Loucy (cell line): ENCODE measurements at regions not wholly inside any gene's neighbourhood (a gene's known extent, or its start where the extent isn't known, plus 50 kb on each side); places are given as distances from the start of the nearest gene placed in this dataset.

Experiments used
- H2AFZ ChIP-seq: fragments of 200-600 bp; sonication (generic); 2 replicates; pipeline ENCODE4 v1.6.0; 2016; ENCODE audit warnings: antibody characterized with exemption, mild to moderate bottlenecking, low read length, moderate library complexity
- H3F3A ChIP-seq: fragments of 200-600 bp; 2 replicates; pipeline ENCODE4 v1.6.0; 2016; ENCODE audit warnings: antibody characterized with exemption, low read depth, mild to moderate bottlenecking
- H3K27me3 ChIP-seq: fragments of 200-600 bp; sonication (generic); 2 replicates; pipeline ENCODE4 v1.6.1; 2014; ENCODE audit warnings: low read length, mild to moderate bottlenecking; ENCODE audit not compliant: insufficient read depth, poor library complexity, severe bottlenecking
- H3K36me3 ChIP-seq: fragments of 200-600 bp; sonication (generic); 2 replicates; pipeline ENCODE4 v1.6.1; 2016; ENCODE audit warnings: low read length; ENCODE audit not compliant: insufficient read depth
- H3K4me1 ChIP-seq: fragments of 200-600 bp; sonication (generic); 2 replicates; pipeline ENCODE4 v1.5.1; 2014; ENCODE audit warnings: low read length, mild to moderate bottlenecking; ENCODE audit not compliant: insufficient read depth, poor library complexity, severe bottlenecking
- H3K4me2 ChIP-seq: fragments of 200-600 bp; sonication (generic); 2 replicates; pipeline ENCODE4 v1.6.0; 2014; ENCODE audit warnings: antibody characterized with exemption, low read length, low read depth, mild to moderate bottlenecking; ENCODE audit not compliant: poor library complexity, severe bottlenecking
- H3K4me3 ChIP-seq: fragments of 200-600 bp; sonication (generic); 2 replicates; pipeline ENCODE4 v1.5.1; 2014; ENCODE audit warnings: low read length, mild to moderate bottlenecking, mixed read lengths; ENCODE audit not compliant: poor library complexity, severe bottlenecking
- H3K79me2 ChIP-seq: fragments of 200-600 bp; sonication (generic); 2 replicates; pipeline ENCODE4 v1.6.1; 2014; ENCODE audit warnings: low read length; ENCODE audit not compliant: insufficient read depth
- H3K9ac ChIP-seq: fragments of 200-600 bp; sonication (generic); 2 replicates; pipeline ENCODE4 v1.6.0; 2014; ENCODE audit warnings: mild to moderate bottlenecking, low read depth, low read length, moderate library complexity; ENCODE audit not compliant: poor library complexity, severe bottlenecking
- H3K9me2 ChIP-seq: fragments of 200-600 bp; sonication (generic); replicated peaks from 2 replicates; pipeline ENCODE4 v1.6.1; 2016; ENCODE audit warnings: low read depth, low read length, mixed read lengths
- H3K9me3 ChIP-seq: fragments of 200-600 bp; sonication (generic); 2 replicates; pipeline ENCODE4 v1.6.1; 2014; ENCODE audit warnings: mild to moderate bottlenecking, antibody characterized with exemption, low read length, low read depth; ENCODE audit not compliant: insufficient read depth
- H4K20me1 ChIP-seq: fragments of 200-600 bp; sonication (generic); 2 replicates; pipeline ENCODE4 v1.6.0; 2014; ENCODE audit warnings: antibody characterized with exemption, low read length, mild to moderate bottlenecking; ENCODE audit not compliant: insufficient read depth, poor library complexity, severe bottlenecking
- EZH2phosphoT487 ChIP-seq: fragments of 200-600 bp; IDR thresholded peaks from 2 replicates; pipeline ENCODE4 v1.6.1; 2018; ENCODE audit warnings: antibody characterized with exemption, mild to moderate bottlenecking, moderate library complexity, borderline replicate concordance
- TF ChIP-seq, protein P1 (sequence below): fragments of 200-600 bp; sonication (generic); conservative IDR thresholded peaks from 2 replicates; pipeline ENCODE4 v1.5.1; 2014; ENCODE audit warnings: mild to moderate bottlenecking, antibody characterized with exemption, low read length

DNA sequence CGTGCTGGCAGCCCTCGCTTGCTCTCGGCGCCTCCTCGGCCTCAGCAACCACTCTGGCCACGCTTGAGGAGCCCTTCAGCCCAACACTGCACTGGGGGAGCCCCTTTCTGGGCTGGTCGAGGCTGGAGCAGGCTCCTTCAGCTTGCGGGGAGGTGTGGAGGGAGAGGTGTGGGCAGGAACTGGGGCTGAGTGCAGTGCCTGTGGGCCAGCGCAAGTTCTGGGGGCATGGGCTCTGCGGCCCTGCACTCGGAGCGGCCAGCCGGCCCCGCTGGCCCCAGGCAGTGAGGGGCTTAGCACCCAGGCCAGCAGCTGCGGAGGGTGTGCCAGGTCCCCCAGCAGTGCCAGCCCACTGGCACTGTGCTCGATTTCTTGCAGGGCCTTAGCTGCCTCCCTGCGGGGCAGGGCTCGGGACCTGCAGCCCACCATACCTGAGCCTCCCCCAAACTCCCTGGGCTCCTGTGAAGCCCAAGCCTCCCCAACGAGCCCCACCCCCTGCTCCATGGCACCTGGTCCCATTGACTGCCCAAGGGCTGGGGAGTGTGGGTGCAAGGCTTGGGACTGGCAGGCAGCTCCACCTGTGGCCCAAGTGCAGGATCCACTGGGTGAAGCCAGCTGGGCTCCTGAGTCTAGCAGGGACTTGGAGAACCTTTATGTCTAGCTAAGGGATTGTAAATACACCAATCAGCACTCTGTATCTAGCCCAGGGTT, 556.8 kb downstream of the GABRG1 start:
- H3K9me2 ChIP-seq = no peaks in the 10 kb centered on the region
- no peak overlapping the region for H3K9ac ChIP-seq
- no peak overlapping the region for H2AFZ ChIP-seq
- H3K4me2 ChIP-seq = no peak overlapping the region
- no peaks in the 10 kb centered on the region for H3K27me3 ChIP-seq
- H3F3A ChIP-seq = no peaks in the 10 kb centered on the region
- H3K36me3 ChIP-seq = no peaks in the 10 kb centered on the region
- H3K4me1 ChIP-seq = no peaks in the 10 kb centered on the region
- no peak overlapping the region for H3K4me3 ChIP-seq
- no peaks in the 10 kb centered on the region for H4K20me1 ChIP-seq
- no peaks in the 10 kb centered on the region for H3K9me3 ChIP-seq
- TF ChIP-seq EZH2phosphoT487 = no peak
- TF ChIP-seq, protein P1, sequence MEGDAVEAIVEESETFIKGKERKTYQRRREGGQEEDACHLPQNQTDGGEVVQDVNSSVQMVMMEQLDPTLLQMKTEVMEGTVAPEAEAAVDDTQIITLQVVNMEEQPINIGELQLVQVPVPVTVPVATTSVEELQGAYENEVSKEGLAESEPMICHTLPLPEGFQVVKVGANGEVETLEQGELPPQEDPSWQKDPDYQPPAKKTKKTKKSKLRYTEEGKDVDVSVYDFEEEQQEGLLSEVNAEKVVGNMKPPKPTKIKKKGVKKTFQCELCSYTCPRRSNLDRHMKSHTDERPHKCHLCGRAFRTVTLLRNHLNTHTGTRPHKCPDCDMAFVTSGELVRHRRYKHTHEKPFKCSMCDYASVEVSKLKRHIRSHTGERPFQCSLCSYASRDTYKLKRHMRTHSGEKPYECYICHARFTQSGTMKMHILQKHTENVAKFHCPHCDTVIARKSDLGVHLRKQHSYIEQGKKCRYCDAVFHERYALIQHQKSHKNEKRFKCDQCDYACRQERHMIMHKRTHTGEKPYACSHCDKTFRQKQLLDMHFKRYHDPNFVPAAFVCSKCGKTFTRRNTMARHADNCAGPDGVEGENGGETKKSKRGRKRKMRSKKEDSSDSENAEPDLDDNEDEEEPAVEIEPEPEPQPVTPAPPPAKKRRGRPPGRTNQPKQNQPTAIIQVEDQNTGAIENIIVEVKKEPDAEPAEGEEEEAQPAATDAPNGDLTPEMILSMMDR = no peak
- H3K79me2 ChIP-seq = no peaks in the 10 kb centered on the region

DNA sequence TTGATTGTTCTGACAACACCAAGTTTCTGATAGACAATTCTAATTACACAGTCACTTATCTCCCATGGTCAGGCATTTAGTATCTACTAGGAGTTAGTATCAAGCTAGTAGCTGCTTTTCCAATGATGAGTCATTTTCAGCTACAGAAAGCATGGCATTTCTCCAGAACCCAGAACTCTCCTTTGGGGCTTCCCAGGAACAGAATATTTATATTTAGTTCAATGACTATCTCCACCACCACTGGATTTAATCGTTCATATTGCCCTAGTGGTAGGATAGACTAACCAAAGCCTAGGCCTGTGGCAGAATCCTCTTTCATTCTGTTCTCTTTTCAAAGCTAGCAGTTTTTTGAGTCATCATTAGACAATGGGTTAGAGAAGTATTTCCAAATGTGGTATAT, 569.4 kb downstream of the GABRG1 start:
- Histone ChIP-seq H3K9ac (no peak overlapping the region), H3K4me1 (no peaks in the 10 kb centered on the region), H3F3A (no peaks in the 10 kb centered on the region), H3K9me3 (no peaks in the 10 kb centered on the region), H3K79me2 (no peaks in the 10 kb centered on the region), H3K4me2 (no peak overlapping the region), H2AFZ (no peak overlapping the region), H4K20me1 (no peaks in the 10 kb centered on the region), H3K4me3 (no peak overlapping the region), H3K27me3 (no peaks in the 10 kb centered on the region), H3K9me2 (no peaks in the 10 kb centered on the region), H3K36me3 (no peaks in the 10 kb centered on the region)
- no peak for TF ChIP-seq EZH2phosphoT487
- TF ChIP-seq, protein P1 = no peak

DNA sequence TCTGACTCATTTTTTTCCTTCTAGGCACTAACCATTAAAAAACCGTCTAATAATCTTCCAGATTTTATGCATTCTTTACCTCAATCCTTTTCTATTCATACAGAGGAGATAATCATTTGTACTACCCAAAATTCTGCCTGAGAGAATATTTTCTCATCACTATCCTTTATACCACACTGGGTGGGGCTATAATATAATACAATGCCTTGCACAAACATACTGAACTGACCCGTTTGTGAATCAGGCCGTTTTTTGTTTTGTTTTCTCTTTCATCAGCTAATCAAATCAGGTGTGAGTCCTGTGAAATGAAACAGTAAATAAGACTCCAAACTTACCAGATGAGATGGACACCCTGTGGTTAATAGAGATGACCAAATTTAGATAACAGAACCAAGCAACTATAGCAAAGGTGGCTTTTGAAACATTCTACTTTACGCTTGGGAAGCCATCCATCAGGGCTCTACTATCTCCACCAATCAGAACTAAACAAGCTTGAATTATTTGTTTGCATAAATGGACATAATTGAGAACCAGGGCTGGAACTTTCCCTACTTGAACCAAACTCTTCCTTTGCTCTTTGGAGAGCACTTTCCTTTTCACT, 573.0 kb downstream of the GABRG1 start:
- Histone ChIP-seq H3K27me3 (no peaks in the 10 kb centered on the region), H3K9me3 (no peaks in the 10 kb centered on the region), H3K4me2 (no peak overlapping the region), H4K20me1 (no peaks in the 10 kb centered on the region), H3K4me1 (no peaks in the 10 kb centered on the region), H3K4me3 (peak overlapping the region; percentile 16), H3K36me3 (no peaks in the 10 kb centered on the region), H3K79me2 (no peaks in the 10 kb centered on the region), H3F3A (no peaks in the 10 kb centered on the region), H3K9ac (no peak overlapping the region), H2AFZ (peak overlapping the region; percentile 66), H3K9me2 (no peaks in the 10 kb centered on the region)
- TF ChIP-seq, protein P1 = no peak; the same call in 1 of the 2 replicates
- no peak for TF ChIP-seq EZH2phosphoT487
